GM20000 (cell line): ENCODE measurements at regions not wholly inside any gene's neighbourhood (a gene's known extent, or its start where the extent isn't known, plus 50 kb on each side); places are given as distances from the start of the nearest gene placed in this dataset.

Experiments
- DNase-seq: peaks from one replicate; pipeline ENCODE4 v3.0.0; 2012; ENCODE audit warnings: low spot score
- TF ChIP-seq, protein P1 (sequence below): IDR thresholded peaks from 2 replicates; pipeline ENCODE4 v1.5.1; 2012; ENCODE audit warnings: mild to moderate bottlenecking, control low read depth; ENCODE audit errors: extremely low read depth, missing control alignments

DNA sequence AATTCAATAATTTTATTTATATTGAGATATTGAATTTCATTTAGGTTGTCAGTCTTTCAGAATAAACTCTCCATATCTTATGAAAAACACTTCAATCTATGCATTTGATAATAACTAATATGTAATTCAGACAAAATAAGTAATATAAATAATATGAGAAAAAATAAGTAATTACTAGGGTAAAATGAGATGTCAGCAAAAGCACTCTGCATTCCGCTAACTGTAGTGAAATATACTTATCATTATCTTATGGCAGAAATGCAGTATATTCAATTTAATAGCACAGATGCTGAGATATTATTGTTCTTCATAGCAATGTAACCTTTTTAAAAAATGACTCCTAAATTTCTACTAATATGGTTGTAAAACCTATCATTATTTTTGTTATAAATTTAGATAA is 606.2 kb upstream of the VRK2 start:
- TF ChIP-seq, protein P1, sequence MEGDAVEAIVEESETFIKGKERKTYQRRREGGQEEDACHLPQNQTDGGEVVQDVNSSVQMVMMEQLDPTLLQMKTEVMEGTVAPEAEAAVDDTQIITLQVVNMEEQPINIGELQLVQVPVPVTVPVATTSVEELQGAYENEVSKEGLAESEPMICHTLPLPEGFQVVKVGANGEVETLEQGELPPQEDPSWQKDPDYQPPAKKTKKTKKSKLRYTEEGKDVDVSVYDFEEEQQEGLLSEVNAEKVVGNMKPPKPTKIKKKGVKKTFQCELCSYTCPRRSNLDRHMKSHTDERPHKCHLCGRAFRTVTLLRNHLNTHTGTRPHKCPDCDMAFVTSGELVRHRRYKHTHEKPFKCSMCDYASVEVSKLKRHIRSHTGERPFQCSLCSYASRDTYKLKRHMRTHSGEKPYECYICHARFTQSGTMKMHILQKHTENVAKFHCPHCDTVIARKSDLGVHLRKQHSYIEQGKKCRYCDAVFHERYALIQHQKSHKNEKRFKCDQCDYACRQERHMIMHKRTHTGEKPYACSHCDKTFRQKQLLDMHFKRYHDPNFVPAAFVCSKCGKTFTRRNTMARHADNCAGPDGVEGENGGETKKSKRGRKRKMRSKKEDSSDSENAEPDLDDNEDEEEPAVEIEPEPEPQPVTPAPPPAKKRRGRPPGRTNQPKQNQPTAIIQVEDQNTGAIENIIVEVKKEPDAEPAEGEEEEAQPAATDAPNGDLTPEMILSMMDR: no peak
- no peak for DNase-seq

DNA sequence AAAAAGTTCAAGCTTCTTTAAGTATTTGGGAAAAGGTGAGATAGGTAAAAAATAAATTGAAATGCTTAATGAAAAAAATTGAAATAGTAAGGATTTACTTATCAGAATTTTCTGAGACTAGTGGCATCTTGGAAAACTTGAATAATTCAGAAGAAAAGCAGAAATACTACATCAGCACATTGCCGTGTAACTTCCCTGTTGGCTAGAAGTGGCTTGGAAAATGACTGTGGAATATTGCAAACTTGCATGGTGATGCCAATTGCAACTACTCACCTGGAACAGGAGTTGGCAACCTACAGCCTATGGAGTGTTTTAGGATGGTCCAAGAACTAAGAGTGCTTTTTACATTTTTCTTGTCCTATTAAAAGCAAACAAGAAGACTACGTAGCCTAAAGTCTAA is 603.5 kb upstream of the VRK2 start:
- TF ChIP-seq, protein P1: no peak

DNA sequence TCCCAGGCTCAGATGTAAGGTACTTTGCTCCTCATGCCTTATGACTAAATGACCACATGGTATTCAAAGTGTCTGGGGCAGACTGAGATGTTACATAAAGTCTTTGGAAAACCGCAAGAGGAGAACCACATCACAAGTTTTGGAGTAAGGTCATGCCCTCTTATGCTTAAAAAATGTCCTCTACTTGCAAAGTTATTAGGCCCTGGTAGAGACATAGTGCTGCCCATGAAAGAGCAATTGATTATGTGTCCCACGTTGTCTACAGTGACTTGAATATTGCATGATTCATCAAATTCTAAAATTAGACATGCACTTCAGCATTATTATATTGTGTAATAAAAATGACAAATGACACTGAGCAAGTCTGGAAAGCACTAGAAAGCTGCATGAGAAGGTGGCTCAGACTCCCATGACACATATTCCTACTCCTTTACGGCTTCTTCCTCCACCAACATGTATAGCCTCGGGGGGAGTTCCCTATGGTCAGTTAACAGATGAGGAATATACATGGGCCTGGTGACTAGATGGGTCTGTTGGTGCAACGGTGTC is 602.6 kb upstream of the VRK2 start:
- no peak for DNase-seq
- TF ChIP-seq, protein P1: no peak

More for the DNA sequence above, 603.5 kb upstream of the VRK2 start:
- DNase-seq: no peak

DNA sequence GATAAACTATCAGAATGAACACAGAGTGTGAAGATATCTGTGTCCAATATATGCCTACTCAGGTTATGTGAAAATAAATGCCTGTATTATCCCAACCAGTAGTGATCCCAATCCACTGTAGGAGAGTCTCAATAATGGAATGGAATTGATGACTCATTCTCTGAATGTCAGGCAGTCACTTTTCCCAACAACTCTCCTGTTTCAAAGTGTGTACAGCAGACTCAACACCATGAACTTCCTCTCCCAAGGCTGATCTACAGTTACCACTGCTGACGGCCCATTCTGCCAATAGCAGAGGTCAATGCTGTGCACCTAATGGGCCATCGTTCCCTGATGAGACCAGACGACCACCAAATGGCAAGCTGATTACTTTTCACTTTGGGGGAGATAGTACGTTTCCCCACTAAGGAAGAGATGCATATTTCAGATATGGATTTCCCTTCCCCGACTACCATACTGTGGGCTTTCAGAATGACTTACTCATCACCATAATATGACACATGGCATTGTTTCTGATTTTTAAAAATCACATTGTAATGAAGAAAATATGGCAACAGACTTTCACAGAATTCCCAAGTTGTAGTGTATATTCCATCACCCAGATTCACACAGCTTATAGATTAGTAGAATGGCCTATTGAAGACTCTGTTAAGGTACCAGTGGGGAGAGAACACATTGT is 601.7 kb upstream of the VRK2 start:
- TF ChIP-seq, protein P1: no peak
- no peak for DNase-seq

DNA sequence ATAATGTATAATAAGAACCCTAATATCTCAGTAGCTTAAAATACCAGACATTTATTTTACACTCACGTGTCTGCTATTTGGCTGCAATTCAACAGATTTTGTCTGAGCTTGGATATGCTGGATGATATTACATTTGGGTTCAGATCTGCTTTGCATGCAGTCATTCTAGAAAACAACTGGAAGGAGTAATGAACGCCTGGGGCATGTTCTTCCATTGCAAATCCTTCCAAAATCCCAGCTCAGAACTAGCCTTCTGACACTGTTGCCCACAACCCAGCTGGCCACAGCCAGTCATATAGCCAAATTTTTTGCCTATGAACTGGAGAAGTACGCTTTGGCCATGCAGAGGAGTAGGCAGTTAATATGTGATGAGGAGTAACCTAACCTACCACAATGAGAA is 597.8 kb upstream of the VRK2 start:
- DNase-seq: no peak
- TF ChIP-seq, protein P1: no peak

DNA sequence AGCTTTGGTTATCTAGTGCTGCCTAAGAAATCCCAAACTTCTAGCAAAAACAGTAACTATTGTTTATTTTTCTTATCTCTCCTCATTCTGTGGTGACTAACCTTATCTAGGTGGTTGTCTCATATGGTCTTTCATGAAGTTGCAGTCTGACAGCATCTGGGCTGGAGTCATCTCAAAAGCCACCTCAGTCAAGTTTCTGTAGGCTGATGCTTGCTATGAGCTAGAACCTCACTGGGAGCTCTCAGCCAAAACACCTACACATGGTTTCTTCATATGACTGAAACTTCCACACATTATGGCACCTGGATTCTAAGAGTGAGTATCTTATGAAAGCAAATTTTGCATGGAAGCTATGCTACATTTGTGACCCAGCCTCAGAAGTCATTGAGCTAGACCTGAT is 596.4 kb upstream of the VRK2 start:
- peak; percentile 38 for DNase-seq
- TF ChIP-seq, protein P1: no peak

DNA sequence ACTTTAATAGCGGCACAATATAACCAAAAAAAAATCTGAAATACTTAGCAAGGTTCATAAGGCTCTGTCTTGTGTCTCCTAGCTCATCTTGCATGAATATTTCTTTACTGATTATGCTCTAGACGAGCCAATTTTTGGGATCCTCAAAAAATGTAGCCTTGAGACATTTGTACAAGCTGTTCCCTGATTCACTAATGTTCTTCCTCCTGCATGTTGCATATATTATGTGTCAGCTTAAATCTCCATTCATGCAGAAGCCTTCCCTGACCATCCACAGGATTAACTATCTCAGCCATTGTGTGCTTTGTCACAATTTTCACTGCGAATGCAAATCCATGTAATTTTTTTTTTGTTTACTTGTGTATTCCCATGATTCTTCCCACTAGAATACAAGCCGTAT is 594.0 kb upstream of the VRK2 start:
- DNase-seq: no peak
- TF ChIP-seq, protein P1: no peak
